GM18861 (cell line): ENCODE measurements at regions not wholly inside any gene's neighbourhood (a gene's known extent, or its start where the extent isn't known, plus 50 kb on each side); places are given as distances from the start of the nearest gene placed in this dataset.
"Not testable (repeated sequence)": the region's sequence is repeated elsewhere in the genome, so short reads cannot be mapped to it uniquely, and the experiment has no call there.

Experiments used
- ATAC-seq: cut with Tn5 transposase; IDR thresholded peaks from one replicate; pipeline ENCODE4 v1.9.1; 2021; ENCODE audit not compliant: unreplicated experiment

DNA sequence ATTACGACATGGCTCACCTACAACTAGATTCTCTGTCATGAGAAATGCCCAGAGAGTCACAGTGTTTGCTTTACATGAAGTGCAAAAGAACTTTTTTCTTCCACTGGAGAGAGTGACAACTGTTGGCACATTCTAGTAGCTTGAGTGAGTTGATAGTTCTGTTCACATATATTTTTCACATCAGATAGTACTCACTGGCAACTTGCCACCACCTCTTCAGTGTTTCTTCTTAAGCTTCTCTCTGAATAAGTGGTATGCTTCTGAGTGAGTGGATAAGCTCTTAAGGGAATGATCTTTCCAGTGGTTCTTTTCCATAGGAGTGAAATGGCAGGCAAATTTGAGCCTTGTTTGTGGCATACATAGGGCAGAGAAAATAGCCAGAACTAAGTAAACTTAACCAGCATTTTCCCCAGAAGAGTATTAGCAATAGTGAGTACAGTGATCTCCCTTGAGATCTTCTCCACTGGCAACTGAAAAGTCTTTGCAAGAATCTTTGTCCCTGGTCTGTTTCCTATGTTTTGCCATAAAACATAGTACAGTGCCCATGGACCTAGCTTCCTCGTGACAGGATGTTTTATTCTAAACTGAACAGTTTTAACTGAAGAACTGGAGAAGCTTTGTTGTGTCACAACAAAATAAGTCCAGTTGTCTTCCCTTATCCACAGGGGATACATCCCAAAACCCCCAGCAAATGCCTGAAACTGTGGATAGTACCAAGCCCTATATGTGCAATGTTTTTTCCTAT, 125.4 kb upstream of the CDK13 start:
- no peak for ATAC-seq

DNA sequence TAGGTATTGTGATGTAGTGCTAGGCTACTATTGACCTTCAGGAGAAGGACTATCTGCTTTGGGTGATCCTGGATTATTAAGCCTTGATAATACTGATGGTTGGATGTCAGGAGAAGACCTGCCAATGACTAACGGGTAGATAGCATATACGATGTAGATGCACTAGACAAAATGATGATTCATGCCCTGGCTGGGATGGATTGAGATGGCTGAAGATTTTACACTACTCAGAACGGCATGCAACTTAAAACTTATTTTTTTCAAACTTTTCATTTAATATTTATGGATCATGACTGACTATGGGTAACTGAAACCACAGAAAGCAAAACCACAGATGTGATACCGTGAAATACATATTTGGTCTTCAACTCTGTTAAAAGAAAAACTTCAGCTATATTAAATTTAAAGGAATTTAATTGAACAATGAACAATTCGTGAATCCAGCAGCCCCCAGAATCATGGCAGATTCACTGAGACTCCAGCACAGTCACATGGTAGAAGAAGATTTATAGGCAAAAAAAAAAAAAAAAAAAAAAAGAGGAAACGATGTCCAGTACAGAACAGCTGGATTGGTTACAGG, 124.6 kb upstream of the CDK13 start:
- no peak for ATAC-seq

DNA sequence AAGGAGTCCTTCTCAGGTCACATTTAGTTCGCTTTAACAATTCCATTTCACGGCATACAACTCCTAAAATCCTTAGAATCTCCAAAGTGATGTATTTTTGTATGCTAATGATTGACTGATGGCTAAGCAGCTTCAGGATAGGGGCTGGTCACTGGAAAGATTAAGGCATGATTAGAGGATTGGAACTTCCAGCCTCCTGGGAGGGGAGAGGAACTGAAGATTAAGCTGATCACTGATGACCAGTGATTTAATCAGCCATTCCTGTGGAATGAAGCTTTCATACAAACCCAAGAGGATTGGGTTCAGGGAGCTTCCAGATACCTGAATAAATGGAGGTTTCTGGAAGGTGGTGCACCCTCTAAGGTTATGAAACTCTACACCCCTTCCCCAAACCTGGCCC, 123.9 kb upstream of the CDK13 start:
- ATAC-seq, result no peak

DNA sequence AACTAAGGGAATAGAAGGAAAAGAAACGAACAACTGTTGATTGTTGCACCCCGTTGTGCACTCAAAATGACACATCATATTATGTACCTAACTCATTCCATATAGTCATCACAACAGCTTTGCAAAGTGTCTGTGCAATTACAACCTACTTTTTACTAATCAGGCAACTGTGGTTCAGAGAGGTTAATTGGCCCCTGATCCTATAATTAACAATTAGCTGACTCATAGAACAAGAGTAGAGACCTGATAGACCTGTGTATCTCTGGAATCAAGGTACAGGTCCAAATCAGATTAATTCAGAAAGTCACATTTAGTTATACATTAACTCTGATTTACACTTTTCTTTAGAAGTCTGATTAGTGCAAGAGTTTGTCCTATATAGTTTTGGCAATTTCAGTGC, 122.5 kb upstream of the CDK13 start:
- ATAC-seq, result no peak

DNA sequence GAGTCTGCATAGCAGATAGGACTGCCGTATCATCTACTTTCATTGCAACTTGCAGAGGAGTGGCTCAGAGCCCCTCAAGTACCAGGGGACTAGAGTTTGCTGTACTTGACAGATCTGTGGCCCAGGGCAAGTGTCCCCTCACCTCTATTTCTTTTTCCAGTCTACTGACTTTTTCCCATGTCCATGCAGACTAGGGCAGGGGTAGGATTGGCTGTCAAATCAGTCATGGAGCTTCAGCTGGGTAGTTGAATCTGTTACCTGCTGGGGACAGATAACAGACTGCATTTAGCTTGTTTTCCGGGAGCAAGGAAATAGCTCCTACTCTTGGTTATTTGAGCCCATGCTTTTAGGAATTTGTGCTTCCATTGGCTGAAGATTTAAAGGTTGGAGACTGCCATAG, 121.0 kb upstream of the CDK13 start:
- ATAC-seq, result no peak

DNA sequence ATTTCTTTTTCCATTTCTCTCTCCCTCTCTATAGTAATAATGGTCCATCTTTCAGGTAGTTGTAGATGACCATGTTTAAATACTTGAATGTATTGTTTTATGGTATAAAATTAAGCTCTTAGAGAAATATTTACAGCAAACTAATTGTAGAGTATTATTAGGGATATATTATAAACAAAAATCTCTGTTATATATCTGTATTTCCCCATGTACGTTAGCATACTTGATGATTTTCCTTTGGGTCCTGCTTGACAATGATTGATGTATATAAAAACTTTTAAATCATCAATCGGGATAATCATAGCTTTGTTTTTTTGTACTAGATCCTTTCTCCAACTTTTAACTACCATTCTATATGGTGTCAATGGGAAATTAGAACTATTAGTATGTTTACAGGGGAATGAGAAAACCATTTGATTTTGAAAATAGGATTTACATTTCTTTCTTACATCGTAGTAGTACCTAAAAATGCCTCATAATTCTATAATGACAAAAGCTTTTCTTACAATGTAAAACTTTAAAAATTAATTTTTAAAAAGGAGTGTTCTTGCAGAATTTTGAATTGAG, 117.5 kb upstream of the CDK13 start:
- ATAC-seq, result no peak

DNA sequence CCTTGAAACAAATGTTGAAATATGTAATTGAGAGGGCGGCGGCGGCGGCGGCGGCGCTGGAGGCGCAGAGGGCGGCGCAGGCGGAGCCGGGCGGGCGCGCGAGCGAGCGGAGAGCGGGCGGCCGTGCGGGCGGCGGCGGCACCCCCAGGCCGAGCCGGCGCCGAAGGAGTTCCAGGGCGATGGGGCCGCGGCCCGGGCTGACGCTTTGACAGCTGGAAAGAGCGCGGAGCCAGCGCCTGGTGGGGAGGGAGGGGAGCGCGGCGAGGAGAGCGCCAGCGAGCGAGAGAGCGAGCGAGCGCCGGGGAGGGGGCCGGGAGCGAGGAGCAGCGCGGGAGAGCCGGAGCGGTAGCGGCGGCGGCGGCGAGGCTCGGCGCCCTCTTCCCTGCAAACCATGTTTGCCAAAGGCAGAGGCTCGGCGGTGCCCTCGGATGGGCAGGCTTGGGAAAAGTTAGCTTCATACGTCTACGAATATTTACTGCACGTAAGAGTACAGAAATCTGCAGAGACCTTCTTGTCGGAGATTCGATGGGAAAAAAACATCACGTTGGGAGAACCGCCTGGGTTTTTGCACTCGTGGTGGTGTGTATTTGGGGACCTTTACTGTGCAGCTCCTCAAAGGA, 116.8 kb upstream of the CDK13 start:
- ATAC-seq, result not testable (repeated sequence)

DNA sequence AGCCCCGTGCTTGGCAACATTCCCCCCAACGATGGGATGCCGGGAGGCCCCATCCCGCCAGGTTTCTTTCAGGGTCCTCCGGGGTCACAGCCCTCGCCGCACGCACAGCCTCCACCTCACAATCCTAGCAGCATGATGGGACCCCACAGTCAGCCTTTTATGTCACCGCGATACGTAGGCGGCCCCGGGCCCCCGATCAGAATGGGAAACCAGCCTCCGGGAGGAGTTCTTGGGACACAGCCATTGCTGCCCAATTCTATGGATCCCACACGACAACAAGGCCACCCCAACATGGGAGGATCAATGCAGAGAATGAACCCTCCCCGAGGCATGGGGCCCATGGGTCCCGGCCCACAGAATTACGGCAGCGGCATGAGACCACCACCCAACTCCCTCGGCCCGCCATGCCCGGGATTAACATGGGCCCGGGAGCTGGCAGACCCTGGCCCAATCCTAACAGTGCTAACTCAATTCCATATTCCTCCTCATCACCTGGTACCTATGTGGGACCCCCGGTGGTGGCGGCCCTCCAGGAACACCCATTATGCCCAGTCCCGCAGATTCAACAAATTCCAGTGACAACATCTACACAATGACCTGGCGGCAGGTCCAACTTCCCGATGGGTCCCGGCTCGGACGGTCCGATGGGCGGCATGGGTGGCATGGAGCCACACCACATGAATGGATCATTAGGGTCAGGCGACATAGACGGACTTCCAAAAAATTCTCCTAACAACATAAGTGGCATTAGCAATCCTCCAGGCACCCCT, 116.0 kb upstream of the CDK13 start:
- not testable (repeated sequence) for ATAC-seq

DNA sequence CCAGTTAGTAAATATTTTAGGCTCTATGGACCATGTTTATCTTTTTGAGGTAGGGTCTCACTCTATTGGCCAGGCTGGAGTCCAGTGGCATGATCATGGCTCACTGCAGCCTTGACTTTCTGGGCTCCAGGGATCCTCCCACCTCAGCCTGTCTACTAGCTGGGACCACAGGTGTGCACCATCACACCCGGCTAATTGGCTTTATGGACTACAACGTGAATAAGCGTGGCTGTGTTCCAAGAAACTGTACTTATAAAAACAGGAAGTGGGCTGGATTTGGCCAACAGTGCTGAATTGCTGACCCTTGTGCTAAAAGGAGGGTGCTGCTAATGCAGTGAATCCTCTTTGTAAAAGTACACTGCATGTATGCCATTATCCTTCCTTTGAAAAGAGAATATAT, 111.7 kb upstream of the CDK13 start:
- no peak for ATAC-seq

DNA sequence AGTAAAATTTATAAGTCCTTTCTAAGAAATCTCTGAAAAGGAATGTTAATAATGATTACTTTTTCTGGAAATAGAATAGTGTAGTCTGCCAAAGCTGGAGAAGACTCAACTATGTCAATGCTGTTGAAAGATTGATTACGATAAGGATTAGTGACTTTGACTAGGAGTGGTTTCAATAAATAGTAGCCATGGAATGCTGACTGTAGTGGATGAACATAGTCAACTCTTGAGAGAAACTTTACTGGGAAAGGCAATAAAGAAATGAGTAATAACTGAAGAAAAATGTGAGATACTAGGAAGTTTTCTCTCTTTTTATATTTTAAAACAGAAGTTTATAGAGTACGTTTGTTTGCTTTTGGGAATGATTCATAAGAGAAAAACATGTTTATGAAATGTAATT, 105.0 kb upstream of the CDK13 start:
- no peak for ATAC-seq

DNA sequence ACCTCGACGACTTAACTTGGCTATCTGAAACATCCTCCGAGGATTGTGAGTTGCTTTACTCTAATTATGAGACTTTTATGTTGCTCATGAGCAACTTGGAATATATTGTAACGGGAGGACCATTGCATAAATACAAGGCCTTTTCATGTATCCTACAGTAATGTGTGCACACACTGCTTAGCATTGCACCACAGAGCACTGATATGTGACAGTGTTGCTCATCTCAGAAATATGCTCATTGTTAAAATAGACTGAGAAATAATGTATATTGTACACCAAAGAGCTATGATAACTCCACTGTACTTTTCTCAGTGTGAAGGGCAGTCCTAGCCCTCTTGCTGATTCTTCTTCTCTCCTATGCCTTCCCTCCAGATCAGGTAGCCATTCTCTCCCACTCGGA, 102.8 kb upstream of the CDK13 start:
- ATAC-seq, result no peak

DNA sequence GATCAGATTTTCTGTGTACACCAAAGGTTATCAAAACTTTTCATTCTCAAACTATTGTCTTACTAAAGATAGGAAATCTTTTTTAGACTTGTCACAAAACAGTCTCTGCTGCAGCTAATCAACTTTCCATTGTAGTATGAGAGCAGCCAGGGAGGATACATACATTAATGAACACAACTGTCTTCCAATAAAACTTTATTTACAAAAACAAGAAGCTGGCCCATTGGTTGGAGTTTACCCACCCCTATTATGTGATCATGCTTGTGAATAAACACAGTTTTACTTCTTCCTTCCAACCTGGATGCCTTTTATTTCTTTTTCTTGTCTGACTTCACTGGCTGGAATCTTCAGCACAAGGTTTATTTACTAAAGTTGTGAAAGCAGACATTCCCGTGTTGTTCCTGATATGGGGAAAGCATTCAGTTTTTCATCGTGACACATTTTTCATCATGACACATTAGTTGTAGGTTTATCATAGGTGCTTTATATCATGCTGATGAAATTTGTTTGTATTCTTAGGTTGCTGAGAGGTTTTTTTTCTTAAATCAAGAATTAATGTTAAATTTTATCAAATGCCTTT, 98.5 kb upstream of the CDK13 start:
- ATAC-seq, result no peak

DNA sequence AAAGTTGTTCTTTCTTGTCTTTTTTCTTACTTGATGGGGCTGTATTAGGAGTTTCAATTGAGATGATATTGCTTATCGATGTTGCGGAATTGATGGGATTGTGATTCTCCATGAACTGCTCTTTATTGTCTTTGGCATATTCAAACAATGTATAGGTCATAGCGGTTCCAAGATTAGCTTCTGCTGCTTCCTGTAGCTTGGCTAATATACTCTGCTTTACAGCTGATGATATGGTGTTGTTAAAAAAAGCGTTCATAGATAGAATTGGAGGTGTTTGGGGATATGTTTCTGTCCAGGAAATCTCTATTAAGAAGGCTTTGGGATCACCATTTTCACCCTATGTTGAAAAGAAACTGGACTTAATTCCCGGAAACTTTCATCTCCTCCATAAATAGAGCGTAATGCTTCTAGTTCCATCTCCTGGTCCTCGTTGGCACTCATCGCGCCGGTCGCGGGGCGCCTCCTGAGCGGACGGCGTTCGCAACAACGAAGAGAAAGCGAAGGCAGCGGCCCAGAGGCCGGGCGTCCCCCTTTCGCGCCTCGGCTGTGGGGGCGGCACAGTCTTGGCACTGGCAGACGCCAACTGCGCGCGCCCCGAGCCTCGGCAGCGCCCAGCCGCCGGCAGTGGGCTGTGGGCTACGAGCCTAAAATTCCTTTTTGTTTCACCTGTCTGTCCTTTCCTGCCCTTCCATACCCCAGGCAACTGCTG, 95.3 kb upstream of the CDK13 start:
- peak; percentile 66 for ATAC-seq

DNA sequence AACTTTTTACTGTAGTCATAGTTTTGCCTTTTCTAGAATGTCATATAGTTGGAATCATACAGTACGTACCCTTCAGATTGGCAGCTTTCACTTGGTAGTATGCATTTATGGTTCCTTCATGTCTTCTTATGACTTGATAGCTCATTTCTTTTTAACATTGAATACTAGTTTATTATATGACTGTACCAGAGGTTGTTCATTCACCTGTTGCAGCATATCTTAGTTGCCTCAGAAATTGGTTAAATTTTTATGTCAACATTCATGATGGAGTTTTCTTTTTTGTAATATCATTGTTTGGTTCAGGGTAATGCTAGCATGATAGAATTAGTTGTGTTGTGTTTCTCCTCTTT, 94.8 kb upstream of the CDK13 start:
- no peak for ATAC-seq

DNA sequence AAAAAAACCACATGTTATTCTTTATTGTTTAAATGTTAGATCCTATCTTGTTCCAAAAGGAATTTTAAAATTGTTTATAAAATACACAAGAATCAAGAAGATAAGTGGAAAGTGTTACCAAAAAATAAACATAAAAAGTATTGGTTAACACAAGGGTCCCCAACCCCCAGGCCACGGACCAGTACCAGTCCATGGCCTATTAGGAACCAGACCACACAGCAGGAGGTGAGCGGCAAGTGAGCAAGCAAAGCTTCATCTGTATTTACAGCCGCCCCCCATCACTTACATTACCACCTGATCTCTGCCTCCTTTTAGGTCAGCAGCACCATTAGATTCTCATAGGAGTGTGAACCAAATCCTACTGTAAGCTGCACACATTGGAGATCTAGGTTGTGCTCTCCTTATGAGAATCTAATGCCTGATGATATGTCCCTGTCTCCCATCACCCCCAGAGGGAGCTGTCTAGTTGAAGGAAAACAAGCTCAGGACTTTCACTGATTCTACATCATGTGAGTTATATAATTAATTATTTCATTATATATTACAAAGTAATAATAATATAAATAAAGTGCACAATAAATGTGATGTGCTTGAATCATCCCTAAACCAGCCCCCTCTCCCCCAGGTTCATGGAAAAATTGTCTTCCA, 86.3 kb upstream of the CDK13 start:
- not testable (repeated sequence) for ATAC-seq

DNA sequence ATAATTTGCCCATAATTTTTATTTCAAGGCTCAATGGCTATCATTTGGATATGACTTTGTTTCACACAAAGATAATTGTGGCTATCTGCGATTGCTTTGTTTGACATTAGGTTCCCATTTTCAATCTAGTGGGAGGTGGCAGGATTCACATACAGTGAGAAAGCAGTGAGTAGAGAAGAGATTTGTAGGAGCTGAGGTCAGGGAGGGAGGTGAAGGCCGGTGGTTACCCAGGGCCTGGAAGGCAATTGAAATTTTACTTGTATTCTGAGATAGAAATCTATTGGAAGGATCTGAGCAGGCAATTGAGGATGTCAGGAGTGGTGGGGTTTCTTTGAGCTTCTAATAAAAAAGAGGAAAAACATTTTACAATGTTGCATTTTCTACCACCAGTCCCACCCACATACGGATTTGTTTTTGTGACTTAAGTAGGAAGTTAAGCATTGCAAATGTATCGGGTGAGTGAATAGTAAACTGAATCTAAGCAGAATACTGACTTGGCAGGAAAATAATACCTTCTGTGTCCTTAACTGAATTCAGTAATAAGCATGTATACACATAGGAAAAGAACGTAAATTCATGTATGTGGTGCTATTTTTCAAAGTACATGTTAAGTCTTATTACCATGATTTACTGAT, 80.1 kb upstream of the CDK13 start:
- not testable (repeated sequence) for ATAC-seq

DNA sequence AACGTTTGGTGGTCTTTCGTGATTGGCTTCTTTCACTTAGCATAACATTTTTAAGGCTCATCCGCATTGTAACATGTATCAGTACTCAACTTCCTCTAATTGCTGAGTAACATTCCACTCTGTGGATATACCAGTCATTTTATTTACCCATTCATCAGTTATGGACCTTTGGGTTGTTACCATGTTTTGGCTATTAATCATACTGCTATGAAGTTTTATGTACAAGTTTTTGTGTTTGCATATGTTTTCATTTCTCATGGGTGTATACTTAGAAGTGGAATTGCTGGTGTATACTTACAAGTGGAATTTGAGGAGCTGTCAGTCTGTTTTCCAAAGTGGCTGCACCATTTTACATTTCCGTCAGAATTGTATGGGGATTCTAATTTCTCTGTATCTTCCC, 78.4 kb upstream of the CDK13 start:
- ATAC-seq, result not testable (repeated sequence)

DNA sequence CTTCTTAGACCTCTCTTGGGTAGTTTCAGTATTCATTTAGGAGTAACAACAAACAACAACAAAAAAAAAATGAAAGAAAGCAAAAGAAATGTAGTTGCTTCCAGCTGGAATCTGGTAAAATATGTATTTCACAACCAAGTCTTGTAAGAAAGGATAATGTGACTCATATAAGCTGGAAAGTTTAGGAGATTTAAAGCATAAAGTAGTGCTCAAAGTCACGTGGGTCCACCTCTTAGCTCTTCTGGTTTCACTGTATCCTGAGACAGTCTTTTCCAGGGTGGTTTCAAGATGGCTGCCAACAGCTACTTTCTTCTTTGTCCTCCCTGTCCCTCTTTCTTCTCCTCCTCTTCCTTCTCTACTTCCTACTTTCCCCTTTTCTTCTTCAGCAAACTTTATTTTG, 69.5 kb upstream of the CDK13 start:
- ATAC-seq, result no peak

DNA sequence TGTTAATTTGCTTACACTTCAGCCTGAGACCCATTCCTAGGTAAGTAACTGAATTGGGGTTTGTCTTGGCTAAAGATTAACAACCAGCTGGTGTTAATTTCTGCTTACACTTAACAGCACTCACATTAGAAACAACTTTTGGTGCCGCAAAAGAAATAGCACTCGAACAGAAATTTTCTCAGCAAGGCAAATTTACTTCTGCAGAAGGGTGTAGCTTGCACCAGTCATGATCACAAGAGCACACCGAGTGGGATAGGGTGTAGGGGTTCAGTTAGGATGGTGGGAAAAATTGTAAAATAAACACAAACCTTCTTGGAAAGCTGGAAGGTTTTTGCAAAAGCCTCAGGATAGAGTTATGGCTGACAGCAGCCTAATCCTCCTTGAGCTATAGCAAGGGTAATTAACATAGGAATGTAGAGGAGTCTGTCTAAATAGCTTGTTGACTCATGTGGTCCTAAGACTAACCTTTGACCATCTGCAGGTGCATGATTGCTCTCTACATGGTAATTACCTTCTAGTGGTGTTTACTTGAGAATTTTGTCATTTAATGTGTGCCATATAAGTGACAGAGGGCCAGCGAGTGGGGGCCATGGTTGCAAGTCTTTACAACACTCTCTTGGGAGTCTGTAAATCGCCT, 67.8 kb upstream of the CDK13 start:
- ATAC-seq, result no peak
